Ramos (cell line): ENCODE measurements at regions not wholly inside any gene's neighbourhood (a gene's known extent, or its start where the extent isn't known, plus 50 kb on each side); places are given as distances from the start of the nearest gene placed in this dataset.

Source experiments
- in situ Hi-C: fragments of 300-500 bp; cut with MboI; formaldehyde crosslinking; loops from one replicate; pipeline ENCODE4 v1.14.3; 2022; ENCODE audit warnings: low sequenced_read_pairs; ENCODE audit not compliant: unreplicated experiment

- in situ Hi-C loops: no loop called here
These were observed 113.2 kb upstream of the TMEM132D start for GRCh38 chr12:130016986-130017385.

DNA sequence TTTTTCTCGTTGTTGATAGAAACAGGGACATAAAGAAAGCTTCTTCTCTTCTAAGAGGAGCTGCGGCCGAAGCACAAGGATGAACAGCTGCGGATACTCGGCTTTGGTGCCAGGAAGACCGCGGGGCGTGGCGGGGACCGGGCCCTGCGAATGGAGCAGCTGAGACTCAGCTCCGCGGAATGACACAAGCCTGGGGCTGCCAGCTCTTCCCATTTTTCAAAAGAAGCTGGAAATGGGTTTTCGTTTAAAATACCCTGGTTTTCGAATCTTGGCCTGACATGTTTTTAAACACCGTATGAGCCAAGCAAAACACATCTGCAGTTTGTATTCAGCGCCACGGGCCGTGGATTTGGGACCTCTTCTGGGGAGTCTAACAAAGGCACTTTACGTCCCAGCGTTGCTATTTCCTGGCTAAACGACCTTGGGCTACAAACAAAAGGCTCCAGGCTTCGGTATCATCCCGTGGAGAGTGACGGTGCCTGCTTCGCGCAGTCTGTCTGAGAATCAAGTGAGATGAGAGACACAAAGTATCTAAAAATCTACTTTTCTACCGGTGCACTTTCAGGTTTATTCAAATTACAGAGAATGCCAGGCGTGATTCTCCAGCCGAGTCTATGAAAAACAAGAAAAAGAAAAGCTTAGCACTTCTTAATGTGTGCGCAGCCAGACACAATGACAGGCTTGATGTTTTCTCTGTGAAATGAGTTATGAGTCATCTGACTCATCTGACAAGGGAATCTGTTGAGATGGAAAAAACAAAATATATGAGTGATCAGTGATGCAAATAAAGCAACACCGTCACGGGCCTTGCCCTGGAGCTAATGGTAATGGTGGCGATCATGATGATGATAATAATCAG, 114.0 kb upstream of the TMEM132D start:
- in situ Hi-C loops: no loop called here

- in situ Hi-C loops: no loop called here
These were observed 114.8 kb upstream of the TMEM132D start for GRCh38 chr12:130018614-130019013.

DNA sequence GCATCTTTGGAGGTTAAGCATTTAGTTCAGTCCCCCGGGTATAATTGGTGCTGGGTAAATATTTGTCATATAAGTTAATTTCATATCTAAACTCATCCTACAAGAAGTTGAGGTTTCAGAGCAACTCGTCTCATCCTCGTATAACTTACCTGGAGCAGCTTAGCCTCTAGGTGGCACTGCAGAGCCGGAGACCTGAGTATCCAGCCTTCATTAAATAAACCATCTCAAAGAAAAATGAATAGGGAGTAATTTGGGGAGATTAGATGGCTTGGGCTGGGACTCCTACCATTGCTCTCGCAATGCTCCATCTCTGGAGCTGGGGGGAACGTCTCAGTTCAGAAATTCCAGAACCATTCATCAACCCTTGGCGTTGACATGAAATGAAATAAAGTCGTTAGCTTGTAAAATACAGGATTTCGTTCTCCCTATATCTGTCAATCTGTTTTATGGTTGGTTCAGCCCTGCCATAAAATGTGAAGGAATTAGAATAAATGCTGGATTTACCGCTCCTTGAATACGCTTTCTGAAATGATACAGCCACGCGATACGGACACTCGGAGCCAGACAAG, 122.9 kb upstream of the TMEM132D start:
- in situ Hi-C loops: no loop called here

DNA sequence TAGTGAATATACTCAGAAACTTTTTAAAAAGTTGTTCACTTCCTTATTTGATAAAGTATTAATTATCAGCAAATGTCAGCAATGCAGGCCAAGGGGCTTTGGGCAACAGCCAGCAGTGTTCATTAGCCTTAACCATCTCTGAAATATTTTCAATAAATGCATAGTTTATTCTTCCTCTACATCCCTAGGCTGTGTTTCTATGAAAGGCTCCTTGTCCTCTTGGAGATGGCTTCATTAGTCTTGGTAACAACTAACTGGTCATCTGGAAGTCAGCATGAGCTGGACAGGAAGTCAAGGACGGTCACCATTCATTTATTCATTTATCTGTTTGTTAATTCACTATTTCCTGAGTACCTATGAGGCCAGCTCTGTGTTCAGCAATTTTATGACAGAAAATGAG, 124.0 kb upstream of the TMEM132D start:
- in situ Hi-C loops: no loop called here

- in situ Hi-C loops: no loop called here
These were observed 125.3 kb upstream of the TMEM132D start for GRCh38 chr12:130029151-130029550.

GRCh38 chr12:130031041-130031440, 127.2 kb upstream of the TMEM132D start:
- in situ Hi-C loops: no loop called here

GRCh38 chr12:130031571-130032189, 127.9 kb upstream of the TMEM132D start:
- in situ Hi-C loops: no loop called here

- in situ Hi-C loops: loop anchor here (10.0 kb wide), 2 partner anchors 293 to 703 kb away; partner anchors contain the start of gene PIWIL1
These were observed 120.1 kb upstream of the FZD10 start for GRCh38 chr12:130041983-130042812.

DNA sequence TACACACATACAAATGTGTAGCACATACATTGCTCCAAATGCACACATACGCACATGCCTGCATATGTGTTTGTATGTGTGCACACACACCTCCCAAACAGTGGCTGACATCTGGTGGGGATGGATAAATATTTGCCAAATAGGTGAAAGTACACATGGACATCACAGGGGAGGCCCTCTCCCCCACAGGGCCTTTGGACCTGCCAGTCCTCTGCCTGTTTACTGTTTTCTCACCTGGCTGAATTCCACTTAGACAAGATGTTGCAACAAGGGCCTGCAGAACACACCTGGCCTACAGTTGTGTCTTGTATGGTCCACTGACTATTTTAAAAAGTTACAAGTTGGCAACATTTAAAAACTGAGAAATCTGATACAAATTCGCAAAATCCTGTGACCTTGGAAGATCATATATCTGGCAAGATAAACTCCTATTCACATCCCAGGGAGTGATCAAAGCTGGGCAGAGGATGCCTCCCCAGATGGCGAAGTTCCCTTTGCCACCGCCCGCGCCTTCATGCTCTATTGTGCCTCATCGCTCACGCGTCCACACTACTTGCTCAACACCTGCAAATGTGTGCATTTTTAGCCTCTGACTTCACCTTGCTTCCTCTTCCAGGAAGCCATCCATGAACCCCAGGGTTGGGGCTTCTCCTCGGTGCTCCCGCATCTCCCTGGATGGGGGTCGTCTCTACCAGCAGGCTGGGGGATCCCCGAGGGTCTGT, 118.4 kb upstream of the FZD10 start:
- in situ Hi-C loops: loop anchor here (10.0 kb wide), 2 partner anchors 291 to 701 kb away; partner anchors contain the start of gene PIWIL1

GRCh38 chr12:130044991-130045621, 117.2 kb upstream of the FZD10 start:
- in situ Hi-C loops: loop anchor here (10.0 kb wide), 2 partner anchors 290 to 700 kb away; partner anchors contain the start of gene PIWIL1

DNA sequence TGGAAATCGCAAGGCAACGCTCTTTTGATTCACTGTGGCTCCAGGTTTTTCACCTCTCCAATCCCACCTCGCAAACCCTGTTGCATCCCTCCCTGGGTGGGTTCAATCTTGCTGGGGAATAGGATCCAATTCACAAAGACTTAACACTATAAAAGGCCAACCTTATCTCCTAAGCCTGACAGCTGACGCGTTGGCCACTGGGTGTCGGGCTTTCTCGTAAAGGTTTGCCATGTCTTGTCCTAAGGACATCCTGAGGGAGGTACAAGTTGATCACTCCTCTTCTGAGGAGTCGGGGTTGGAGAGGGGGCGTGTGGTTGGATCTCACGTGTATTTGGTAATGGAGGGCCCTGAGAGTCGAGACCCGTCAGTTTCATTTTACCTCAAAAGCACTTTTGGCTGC, 112.6 kb upstream of the FZD10 start:
- in situ Hi-C loops: loop anchor here (10.0 kb wide), 2 partner anchors 285 to 695 kb away; partner anchors contain the start of gene PIWIL1

DNA sequence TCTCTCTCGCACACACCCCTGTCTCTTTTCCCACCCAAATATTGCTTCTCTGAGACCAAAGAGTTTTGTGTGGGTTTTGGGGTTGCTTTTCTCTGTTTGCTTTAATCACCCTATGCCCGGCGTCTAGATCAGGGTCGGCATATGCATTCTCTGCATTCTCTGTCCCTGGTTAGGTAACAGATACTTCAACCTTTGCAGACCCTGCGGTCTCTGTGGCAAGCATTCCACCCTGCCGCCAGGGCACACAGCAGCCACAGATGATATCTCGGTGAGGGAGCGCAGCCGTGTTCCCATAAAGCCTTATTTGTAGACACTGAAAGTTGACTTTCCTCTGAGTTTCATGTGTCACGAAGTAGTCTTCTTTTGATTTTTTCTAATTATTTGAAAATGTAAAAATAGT, 110.4 kb upstream of the FZD10 start:
- in situ Hi-C loops: no loop called here

DNA sequence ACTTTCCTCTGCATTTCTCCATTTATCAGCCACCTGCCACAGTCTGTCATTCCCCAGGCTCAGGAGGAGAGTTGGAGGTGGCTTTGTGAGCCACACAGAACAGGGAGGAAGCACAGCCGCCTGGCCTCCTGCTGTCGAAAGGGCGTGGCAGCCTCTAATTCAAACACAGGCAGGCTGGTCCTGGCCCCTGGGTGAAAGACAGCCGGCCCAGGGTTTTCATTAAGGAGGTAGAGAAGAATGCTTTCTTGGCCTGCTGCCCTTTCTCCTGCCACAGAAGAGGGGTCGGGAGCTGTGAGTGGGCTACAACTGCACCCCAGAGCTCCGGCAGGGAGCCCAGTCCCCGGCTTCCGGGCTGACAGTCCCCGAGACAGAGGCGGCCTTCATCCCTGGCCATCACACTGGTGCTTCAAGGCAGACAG, 108.6 kb upstream of the FZD10 start:
- in situ Hi-C loops: no loop called here

- in situ Hi-C loops: no loop called here
These were observed 107.5 kb upstream of the FZD10 start for GRCh38 chr12:130054803-130055202.

DNA sequence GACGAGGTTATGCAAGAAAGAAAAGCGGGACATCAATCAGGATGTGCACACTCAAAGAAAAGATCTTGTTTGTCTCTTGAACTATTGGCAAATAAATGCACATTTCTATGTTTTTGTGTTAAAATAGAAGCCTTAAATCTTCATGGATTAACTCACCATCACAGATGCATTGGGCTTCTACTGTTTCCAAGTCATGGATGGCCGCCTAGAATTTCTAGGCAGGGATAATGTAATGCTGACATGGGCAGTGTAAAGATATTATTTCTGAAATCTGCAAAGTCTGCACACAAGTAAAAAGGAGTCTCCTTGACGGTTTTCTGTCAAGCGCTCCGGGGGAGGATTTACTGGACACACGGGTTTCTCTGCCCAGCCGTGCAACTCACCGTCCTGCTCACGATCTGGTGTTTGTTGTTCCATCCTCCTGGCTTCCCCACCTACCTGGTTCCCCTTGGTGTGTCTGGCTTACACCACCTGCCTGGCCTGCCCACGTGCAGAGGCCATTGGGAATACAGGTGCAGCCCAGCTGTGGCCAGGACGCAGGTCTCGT, 103.3 kb upstream of the FZD10 start:
- in situ Hi-C loops: no loop called here

GRCh38 chr12:130063866-130064265, 98.4 kb upstream of the FZD10 start:
- in situ Hi-C loops: no loop called here

DNA sequence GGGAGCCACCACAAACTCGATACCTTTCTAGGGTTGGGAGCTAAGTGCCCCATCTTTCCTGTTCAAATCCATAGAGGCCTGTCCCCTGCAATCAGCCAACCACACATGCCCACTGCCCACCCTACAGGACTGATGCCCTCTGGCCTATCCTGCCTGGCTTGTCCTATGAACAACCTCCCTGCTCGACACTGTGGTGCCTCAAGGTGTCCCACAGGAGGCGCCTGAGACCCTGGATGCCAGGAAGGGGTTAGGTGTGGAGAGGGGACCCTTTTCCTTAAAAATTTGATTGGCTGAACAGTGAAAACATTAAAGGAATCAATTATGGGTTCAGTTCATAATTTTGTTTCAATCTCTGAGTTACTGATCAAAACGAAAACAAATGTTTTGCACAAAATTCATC, 97.3 kb upstream of the FZD10 start:
- in situ Hi-C loops: no loop called here

- in situ Hi-C loops: no loop called here
These were observed 95.5 kb upstream of the FZD10 start for GRCh38 chr12:130066742-130067141.
